H1 (cell line): ENCODE measurements at regions not wholly inside any gene's neighbourhood (a gene's known extent, or its start where the extent isn't known, plus 50 kb on each side); places are given as distances from the start of the nearest gene placed in this dataset.

ENCODE experiments used
- CTCF ChIA-PET: fragments of 300-600 bp; sonication (Branson Sonifier 250); formaldehyde crosslinking; loops from one replicate; lab custom pipeline; 2021; ENCODE audit not compliant: partially characterized antibody; lab: Charles Lee
- POLR2A ChIA-PET: fragments of 300-600 bp; sonication (Branson Sonifier 250); formaldehyde crosslinking; loops from one replicate; lab custom pipeline; 2021; ENCODE audit warnings: inconsistent platforms; ENCODE audit not compliant: partially characterized antibody; lab: Charles Lee
- DNase-seq, 2 experiments: peaks; one replicate each; pipeline versions ENCODE4 v3.0.0 to v3.0.0-alpha.2; 2010 to 2022; ENCODE audit warnings: low spot score in 2 of 2, low read depth in 1 of 2, mixed read lengths in 1 of 2
- FAIRE-seq: peaks from 2 replicates; lab custom pipeline; 2011; peaks lifted over from hg19 to GRCh38; lab: Jason Lieb, UNC
- H2AFZ ChIP-seq: 2 replicates; pipeline ENCODE4 v1.8.1; 2012; ENCODE audit warnings: low read length, inconsistent platforms
- H2AK5ac ChIP-seq: 2 replicates; pipeline ENCODE4 v1.6.1; 2013; ENCODE audit warnings: low read depth, low read length
- H2BK120ac ChIP-seq: replicated peaks from 2 replicates; pipeline ENCODE3; 2013; ENCODE audit warnings: low read depth, low read length, inconsistent platforms
- H2BK12ac ChIP-seq: 2 replicates; pipeline ENCODE4 v1.6.1; 2013; ENCODE audit warnings: low read depth, low read length
- H2BK15ac ChIP-seq: 2 replicates; pipeline ENCODE4 v1.6.1; 2013; ENCODE audit warnings: low read length
- H2BK20ac ChIP-seq: 2 replicates; pipeline ENCODE4 v1.6.1; 2013; ENCODE audit warnings: low read length
- H2BK5ac ChIP-seq: 2 replicates; pipeline ENCODE4 v1.6.1; 2013; ENCODE audit warnings: low read depth, low read length
- H3K14ac ChIP-seq: 2 replicates; pipeline ENCODE4 v1.6.1; 2013; ENCODE audit warnings: inconsistent platforms; ENCODE audit not compliant: insufficient read length
- H3K18ac ChIP-seq: 2 replicates; pipeline ENCODE4 v1.6.1; 2013; ENCODE audit warnings: low read length; ENCODE audit errors: extremely low read depth
- H3K23ac ChIP-seq: 2 replicates; pipeline ENCODE4 v1.6.1; 2013; ENCODE audit warnings: inconsistent platforms; ENCODE audit not compliant: insufficient read length
- H3K23me2 ChIP-seq: 2 replicates; pipeline ENCODE4 v1.6.1; 2013; ENCODE audit warnings: low read depth, low read length
- H3K27ac ChIP-seq: 2 replicates; pipeline ENCODE4 v1.6.1; 2011; ENCODE audit warnings: low read depth, low read length, inconsistent platforms
- H3K27me3 ChIP-seq, 4 experiments: replicated peaks in 1 of 4; 1 replicate in 1 of 4; 2 replicates in 3 of 4; pipeline versions ENCODE4 v1.6.1 to v1.8.1; 2011 to 2013; ENCODE audit warnings: low read length in 3 of 4, mild to moderate bottlenecking in 3 of 4, inconsistent platforms in 2 of 4, mixed read lengths in 2 of 4, moderate library complexity in 1 of 4; ENCODE audit not compliant: control insufficient read depth in 3 of 4, insufficient read depth in 3 of 4; ENCODE audit errors: extremely low read depth in 1 of 4
- H3K36me3 ChIP-seq, 4 experiments: 2 replicates each; pipeline versions ENCODE4 v1.6.1 to v1.8.1; 2011 to 2013; ENCODE audit warnings: mild to moderate bottlenecking in 4 of 4, low read length in 3 of 4, moderate library complexity in 2 of 4, control low read depth in 1 of 4, inconsistent platforms in 1 of 4; ENCODE audit not compliant: insufficient read depth in 4 of 4, control insufficient read depth in 2 of 4
- H3K4ac ChIP-seq: replicated peaks from 2 replicates; pipeline ENCODE3; 2013; ENCODE audit warnings: low read length, low read depth, mixed read lengths, inconsistent platforms; ENCODE audit not compliant: insufficient read length
- H3K4me1 ChIP-seq, 4 experiments: replicated peaks in 1 of 4; 1 replicate in 1 of 4; 2 replicates in 3 of 4; pipeline versions ENCODE4 v1.6.1 to v1.8.1; 2011 to 2013; ENCODE audit warnings: low read length in 3 of 4, inconsistent platforms in 2 of 4, mixed read lengths in 1 of 4; ENCODE audit not compliant: insufficient read depth in 4 of 4, control insufficient read depth in 3 of 4
- H3K4me2 ChIP-seq, 2 experiments: 2 replicates each; pipeline versions ENCODE4 v1.6.1 to v1.8.1; 2011 to 2013; ENCODE audit warnings: low read depth in 2 of 2, low read length in 2 of 2, control low read depth in 1 of 2, inconsistent platforms in 1 of 2, mild to moderate bottlenecking in 1 of 2; ENCODE audit not compliant: insufficient read depth in 1 of 2
- H3K4me3 ChIP-seq, 4 experiments: fragments of 200-600, 300-600 bp in 1 of 4; sonication (generic), shearing (Covaris generic), sonication (Bioruptor Twin) in 1 of 4; 2 replicates each; pipeline versions ENCODE4 v1.5.1 to v1.8.1; 2011 to 2016; ENCODE audit warnings: low read length in 4 of 4, low read depth in 3 of 4, control low read depth in 2 of 4, inconsistent platforms in 2 of 4, mild to moderate bottlenecking in 2 of 4, mixed read lengths in 1 of 4, moderate library complexity in 1 of 4; ENCODE audit not compliant: insufficient read depth in 2 of 4; ENCODE audit errors: extremely low read depth in 1 of 4
- H3K56ac ChIP-seq: replicated peaks from 2 replicates; pipeline ENCODE3; 2013; ENCODE audit warnings: low read depth, mild to moderate bottlenecking, mixed read lengths, low read length, inconsistent platforms; ENCODE audit not compliant: insufficient read length
- H3K79me1 ChIP-seq: 2 replicates; pipeline ENCODE4 v1.6.1; 2013; ENCODE audit warnings: low read depth, low read length, control low read depth
- H3K79me2 ChIP-seq, 2 experiments: 2 replicates each; pipeline versions ENCODE4 v1.6.1 to v1.8.1; 2012 to 2013; ENCODE audit warnings: low read length in 2 of 2, mild to moderate bottlenecking in 2 of 2, inconsistent platforms in 1 of 2; ENCODE audit not compliant: insufficient read depth in 2 of 2, control insufficient read depth in 1 of 2
- H3K9ac ChIP-seq, 4 experiments: replicated peaks in 1 of 4; 1 replicate in 1 of 4; 2 replicates in 3 of 4; pipeline versions ENCODE4 v1.6.1 to v1.8.1; 2011 to 2013; ENCODE audit warnings: low read depth in 3 of 4, low read length in 3 of 4, control low read depth in 2 of 4, mild to moderate bottlenecking in 2 of 4, moderate library complexity in 2 of 4, inconsistent platforms in 1 of 4; ENCODE audit errors: extremely low read depth in 1 of 4
- H3K9me3 ChIP-seq, 2 experiments: 2 replicates each; pipeline versions ENCODE4 v1.6.1 to v1.8.1; 2012 to 2013; ENCODE audit warnings: mild to moderate bottlenecking in 2 of 2, moderate library complexity in 2 of 2, control low read depth in 1 of 2, inconsistent platforms in 1 of 2, low read depth in 1 of 2, low read length in 1 of 2, mixed read lengths in 1 of 2; ENCODE audit not compliant: insufficient read depth in 2 of 2
- H4K20me1 ChIP-seq, 2 experiments: replicated peaks in 1 of 2; 2 replicates each; pipeline versions ENCODE3 to v1.8.1; 2011 to 2013; ENCODE audit warnings: inconsistent platforms in 2 of 2, low read length in 2 of 2, mild to moderate bottlenecking in 1 of 2; ENCODE audit not compliant: insufficient read depth in 2 of 2, control insufficient read depth in 1 of 2
- H4K5ac ChIP-seq: 2 replicates; pipeline ENCODE4 v1.6.1; 2013; ENCODE audit warnings: low read length, low read depth, mixed read lengths, inconsistent platforms; ENCODE audit not compliant: insufficient read length
- H4K8ac ChIP-seq: 2 replicates; pipeline ENCODE4 v1.8.0; 2013; ENCODE audit warnings: mild to moderate bottlenecking, moderate library complexity, low read length, inconsistent platforms; ENCODE audit not compliant: insufficient read depth; ENCODE audit errors: extremely low read depth
- H4K91ac ChIP-seq: replicated peaks from 2 replicates; pipeline ENCODE3; 2013; ENCODE audit warnings: low read length, mixed read lengths, inconsistent platforms; ENCODE audit not compliant: insufficient read length
- BCL11A ChIP-seq, 2 experiments: IDR thresholded peaks; one replicate each; pipeline ENCODE4 v1.6.1; 2011; ENCODE audit warnings: low read depth in 2 of 2, low read length in 2 of 2, mild to moderate bottlenecking in 2 of 2
- EZH2 ChIP-seq: fragments of 200-600 bp; sonication (generic); IDR thresholded peaks from 2 replicates; pipeline ENCODE4 v1.7.1; 2012; ENCODE audit warnings: low read depth, mild to moderate bottlenecking, moderate library complexity, low read length, inconsistent platforms; ENCODE audit not compliant: severe bottlenecking
- KDM1A ChIP-seq: fragments of 200-600, 300-600 bp; sonication (generic); IDR thresholded peaks from 2 replicates; pipeline ENCODE4 v1.7.1; 2016; ENCODE audit warnings: mild to moderate bottlenecking, low read length, borderline replicate concordance
- RNF2 ChIP-seq: fragments of 200-900, 300-1000 bp; sonication (generic); IDR thresholded peaks from 2 replicates; pipeline ENCODE4 v1.7.1; 2016; ENCODE audit warnings: borderline replicate concordance, low read depth, mild to moderate bottlenecking, antibody characterized with exemption, low read length; ENCODE audit not compliant: poor library complexity, severe bottlenecking; ENCODE audit errors: missing control alignments
- TAF1 ChIP-seq: IDR thresholded peaks from 2 replicates; pipeline ENCODE4 v1.6.1; 2011; ENCODE audit warnings: mild to moderate bottlenecking, low read depth, low read length
- ZNF274 ChIP-seq: IDR thresholded peaks from 2 replicates; pipeline ENCODE4 v1.7.0; 2012; ENCODE audit warnings: low read length, borderline replicate concordance; ENCODE audit errors: extremely low read depth
- WGBS, 2 experiments: shearing (Covaris generic) in 1 of 2; methylation state at CpG; one replicate each; pipeline versions ENCODE4 v1.1.6 to v1.1.7; 2013 to 2015; ENCODE audit warnings: low lambda C conversion rate in 2 of 2, mixed read lengths in 2 of 2, inconsistent platforms in 1 of 2, low coverage in 1 of 2, missing lambda C conversion rate in 1 of 2; ENCODE audit not compliant: insufficient replicate concordance in 2 of 2, insufficient coverage in 1 of 2, insufficient read length in 1 of 2; ENCODE audit errors: extremely low coverage in 1 of 2, missing lambda C conversion rate in 1 of 2; 5-methylcytosine and 5-hydroxymethylcytosine counted together
- TF ChIP-seq, protein P1 (sequence below): IDR thresholded peaks from 2 replicates; pipeline ENCODE4 v1.6.1; 2011; ENCODE audit warnings: low read depth, mild to moderate bottlenecking, low read length; ENCODE audit not compliant: insufficient read depth

DNA sequence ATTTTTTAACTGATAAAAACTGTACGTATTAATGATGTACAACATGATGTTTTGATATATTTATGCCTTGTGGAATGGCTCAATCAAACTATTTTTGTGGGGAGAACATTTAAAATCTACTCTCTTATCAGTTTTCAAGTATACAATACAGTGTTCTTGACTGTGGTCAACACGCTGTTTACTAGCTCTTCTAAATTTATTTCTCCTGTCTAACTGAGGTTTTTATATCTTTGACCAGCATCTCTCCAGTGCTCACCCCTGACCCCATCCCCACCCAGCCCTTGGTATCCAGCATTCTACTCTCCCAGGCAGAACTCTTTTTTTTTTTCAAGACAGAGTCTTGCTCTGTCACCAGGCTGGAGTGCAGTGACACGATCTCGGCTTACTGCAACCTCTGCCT lies 169.6 kb upstream of the SNX2 start:
- 95% methylated on average over 4 of the region's 4 CpGs; no CpG with 5 or more reads in 1 of the 2 experiments for WGBS, 2 experiments
- H3K23ac ChIP-seq: no peak overlapping the region
- POLR2A ChIA-PET: no interaction called here
- no peak overlapping the region for H3K14ac ChIP-seq
- peaks cover 7 to 17% of the 10 kb centered on the region in 2 experiments for H3K9me3 ChIP-seq
- H3K23me2 ChIP-seq: no peaks in the 10 kb centered on the region; the same call in 1 of the 2 replicates
- FAIRE-seq (no peak), DNase-seq (no peak)
- no peak overlapping the region for H2BK5ac ChIP-seq
- no peak overlapping the region for H3K18ac ChIP-seq
- TF ChIP-seq TAF1 (no peak), KDM1A (no peak), EZH2 (no peak), BCL11A (IDR thresholded peaks at IDR 0.05; ENCODE audit: low read depth in 2 of 2, low read length in 2 of 2) (no peak), RNF2 (no peak), ZNF274 (no peak)
- TF ChIP-seq, protein P1, sequence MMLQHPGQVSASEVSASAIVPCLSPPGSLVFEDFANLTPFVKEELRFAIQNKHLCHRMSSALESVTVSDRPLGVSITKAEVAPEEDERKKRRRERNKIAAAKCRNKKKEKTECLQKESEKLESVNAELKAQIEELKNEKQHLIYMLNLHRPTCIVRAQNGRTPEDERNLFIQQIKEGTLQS: no peak
- no peak overlapping the region for H2AK5ac ChIP-seq
- H4K91ac ChIP-seq: no peak overlapping the region
- no peak overlapping the region for H2BK20ac ChIP-seq
- no peak overlapping the region for H4K5ac ChIP-seq
- no peak overlapping the region for H2BK120ac ChIP-seq
- H3K4me2 ChIP-seq: no peak overlapping the region
- H3K4ac ChIP-seq: no peak overlapping the region
- no peak overlapping the region for H2AFZ ChIP-seq
- CTCF ChIA-PET: interaction anchor here (0.9 kb wide), 1 partner anchor 10 kb away, joined by 3 read pairs; no protein-coding TSS in a partner anchor
- H3K79me2 ChIP-seq: no peaks in the 10 kb centered on the region
- H3K79me1 ChIP-seq: no peaks in the 10 kb centered on the region
- H3K27me3 ChIP-seq: no peaks in the 10 kb centered on the region
- no peak overlapping the region for H3K27ac ChIP-seq
- no peak overlapping the region for H2BK15ac ChIP-seq
- H4K20me1 ChIP-seq: no peaks in the 10 kb centered on the region
- no peak overlapping the region for H3K4me3 ChIP-seq
- H4K8ac ChIP-seq: no peak overlapping the region
- H3K9ac ChIP-seq: no peak overlapping the region
- no peak overlapping the region for H2BK12ac ChIP-seq
- no peaks in the 10 kb centered on the region for H3K36me3 ChIP-seq
- H3K56ac ChIP-seq: no peak overlapping the region
- H3K4me1 ChIP-seq: no peaks in the 10 kb centered on the region
